ENCODE measurements at regions not wholly inside any gene's neighbourhood (a gene's known extent, or its start where the extent isn't known, plus 50 kb on each side); places are given as distances from the start of the nearest gene placed in this dataset.

DNA sequence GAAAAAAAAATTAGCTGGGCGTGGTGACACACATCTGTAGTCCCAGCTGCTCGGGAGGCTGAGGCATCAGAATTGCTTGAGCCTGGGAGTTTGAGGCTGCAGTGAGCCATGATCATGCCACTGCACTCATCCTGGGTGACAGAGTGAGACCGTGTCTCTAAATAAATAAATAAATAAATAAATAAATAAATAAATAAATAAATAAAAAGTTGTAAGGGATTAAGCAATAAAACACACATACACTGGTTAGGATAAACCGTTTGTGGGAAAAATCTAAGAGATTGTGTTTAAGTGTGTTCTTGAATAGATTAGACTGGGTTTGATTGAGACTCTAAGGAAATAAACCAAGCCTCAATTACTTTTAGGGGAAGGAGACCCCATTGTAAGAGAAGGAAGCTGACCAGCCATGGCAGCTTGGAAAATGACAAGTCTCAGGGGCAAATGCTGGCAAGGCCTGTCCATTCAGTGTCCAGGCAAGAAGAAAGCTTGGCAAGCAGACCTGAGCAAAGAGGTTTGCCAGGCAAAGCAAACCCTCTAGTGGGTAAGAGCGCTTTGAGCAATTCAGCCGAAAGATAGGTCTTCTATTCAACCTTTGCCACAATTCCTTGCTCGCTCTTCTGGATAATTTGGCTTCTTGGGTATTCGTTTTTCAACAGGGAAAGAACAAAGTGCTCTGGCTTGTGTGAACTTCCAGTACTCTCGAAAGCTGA is 106.9 kb upstream of the SERBP1 start:
- TF ChIP-seq POLR2A (IDR thresholded peaks at IDR 0.05; ENCODE audit: low read depth, low read length): no peak
- no peak for TF ChIP-seq POLR2AphosphoS5 (IDR thresholded peaks at IDR 0.05; ENCODE audit: low read depth, low read length)

Data from GM12892 (cell line).